Progenitor cell of endocrine pancreas (in vitro differentiated cells): ENCODE measurements at regions not wholly inside any gene's neighbourhood (a gene's known extent, or its start where the extent isn't known, plus 50 kb on each side); places are given as distances from the start of the nearest gene placed in this dataset.

Experiments
- DNase-seq: peaks from one replicate; pipeline ENCODE4 v3.0.0; 2021; ENCODE audit warnings: low spot score; ENCODE audit not compliant: unreplicated experiment
- H3K27ac Mint-ChIP-seq: 2 replicates; pipeline ENCODE4 v1.8.0; 2021; ENCODE audit warnings: mild to moderate bottlenecking, moderate library complexity, mixed read lengths
- H3K27me3 Mint-ChIP-seq: 2 replicates; pipeline ENCODE4 v1.8.0; 2021; ENCODE audit warnings: mixed read lengths
- H3K36me3 Mint-ChIP-seq: 2 replicates; pipeline ENCODE4 v1.8.0; 2022; ENCODE audit warnings: mixed read lengths; ENCODE audit not compliant: insufficient read depth
- H3K4me1 Mint-ChIP-seq: 2 replicates; pipeline ENCODE4 v1.8.0; 2021; ENCODE audit warnings: low read depth, mixed read lengths
- H3K4me3 Mint-ChIP-seq: 2 replicates; pipeline ENCODE4 v1.8.0; 2021; ENCODE audit warnings: low read depth, mild to moderate bottlenecking, moderate library complexity, mixed read lengths
- H3K9me3 Mint-ChIP-seq: 2 replicates; pipeline ENCODE4 v1.8.0; 2021; ENCODE audit warnings: low read depth, mixed read lengths
- CTCF ChIP-seq: fragments of 200-600 bp; sonication (generic); IDR thresholded peaks from one replicate; pipeline ENCODE4 v1.5.0; 2021; ENCODE audit warnings: antibody characterized with exemption, mild to moderate bottlenecking; ENCODE audit not compliant: unreplicated experiment

DNA sequence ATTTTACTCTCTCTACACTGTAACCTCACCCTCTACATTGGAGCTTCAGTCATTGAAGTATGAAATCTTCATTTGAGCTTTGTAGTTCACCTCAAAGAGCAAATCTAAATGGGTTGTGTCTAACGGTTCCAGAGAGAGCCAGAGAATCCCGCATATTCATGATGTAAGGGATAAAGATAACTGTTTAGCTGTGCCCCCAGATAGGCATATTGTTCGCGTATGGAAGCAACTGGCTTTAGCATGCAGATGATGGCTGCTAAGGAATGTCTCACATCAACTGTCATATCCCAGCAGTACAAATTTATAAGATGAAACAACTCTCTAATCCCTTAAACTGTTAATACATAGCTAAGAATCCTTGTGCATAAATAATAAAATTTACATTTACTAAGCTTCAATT, 412.7 kb upstream of the ROBO2 start:
- no peak overlapping the region for H3K4me3 Mint-ChIP-seq

GRCh38 chr3:76631251-76631650, 408.6 kb upstream of the ROBO2 start:
- Mint-ChIP-seq H3K9me3 (no peaks in the 10 kb centered on the region), H3K4me1 (peaks cover 1% of the 10 kb centered on the region), H3K36me3 (no peaks in the 10 kb centered on the region), H3K27me3 (no peaks in the 10 kb centered on the region), H3K4me3 (no peak overlapping the region), H3K27ac (no peak overlapping the region)
- no peak for TF ChIP-seq CTCF
- DNase-seq, result no peak

More for the DNA sequence above, 412.7 kb upstream of the ROBO2 start:
- no peak for TF ChIP-seq CTCF
- Mint-ChIP-seq H3K9me3 (no peaks in the 10 kb centered on the region), H3K4me1 (peaks cover 1% of the 10 kb centered on the region), H3K27me3 (no peaks in the 10 kb centered on the region), H3K36me3 (no peaks in the 10 kb centered on the region), H3K27ac (no peak overlapping the region)
- no peak for DNase-seq

- Mint-ChIP-seq H3K27me3 (no peaks in the 10 kb centered on the region), H3K4me1 (no peaks in the 10 kb centered on the region), H3K4me3 (no peak overlapping the region), H3K36me3 (no peaks in the 10 kb centered on the region), H3K27ac (no peak overlapping the region), H3K9me3 (no peaks in the 10 kb centered on the region)
- TF ChIP-seq CTCF, result no peak
- no peak for DNase-seq
Observed at GRCh38 chr3:76638006-76638405, 401.9 kb upstream of the ROBO2 start.

DNA sequence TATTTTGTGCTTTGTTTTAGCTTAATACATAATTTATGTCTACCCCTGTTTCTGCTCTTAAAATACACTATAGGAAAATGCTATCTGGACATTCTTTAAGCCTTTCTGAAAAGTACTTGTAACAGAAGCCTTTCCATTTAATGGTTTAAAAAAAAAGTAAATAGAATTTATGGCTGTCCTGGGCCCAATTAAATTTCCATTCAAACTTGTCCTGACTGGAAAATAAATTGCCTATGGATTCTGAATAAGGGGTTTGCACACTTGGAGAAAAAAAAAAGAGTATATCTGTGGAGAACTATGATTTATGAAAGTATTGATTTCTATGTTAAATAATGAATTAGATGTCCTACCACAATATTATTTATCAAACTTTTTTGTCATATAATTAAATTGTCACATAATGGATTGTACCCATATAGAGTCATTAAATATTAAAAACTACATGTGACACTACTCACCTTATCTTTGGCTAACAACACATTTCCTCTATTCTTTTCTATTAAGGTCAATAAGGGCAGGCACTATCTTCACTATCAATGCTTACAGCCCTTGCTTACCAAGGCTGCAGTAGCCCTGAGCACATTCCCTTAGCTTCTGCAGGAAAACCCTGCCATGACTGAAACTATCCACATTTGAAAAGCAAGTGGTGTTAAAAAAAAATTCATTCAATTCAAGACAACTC, 396.1 kb upstream of the ROBO2 start:
- Mint-ChIP-seq H3K4me3 (no peak overlapping the region), H3K36me3 (no peaks in the 10 kb centered on the region), H3K27me3 (peaks cover 8% of the 10 kb centered on the region), H3K4me1 (peaks cover 7% of the 10 kb centered on the region), H3K27ac (no peak overlapping the region), H3K9me3 (no peaks in the 10 kb centered on the region)
- DNase-seq, result no peak
- no peak for TF ChIP-seq CTCF

DNA sequence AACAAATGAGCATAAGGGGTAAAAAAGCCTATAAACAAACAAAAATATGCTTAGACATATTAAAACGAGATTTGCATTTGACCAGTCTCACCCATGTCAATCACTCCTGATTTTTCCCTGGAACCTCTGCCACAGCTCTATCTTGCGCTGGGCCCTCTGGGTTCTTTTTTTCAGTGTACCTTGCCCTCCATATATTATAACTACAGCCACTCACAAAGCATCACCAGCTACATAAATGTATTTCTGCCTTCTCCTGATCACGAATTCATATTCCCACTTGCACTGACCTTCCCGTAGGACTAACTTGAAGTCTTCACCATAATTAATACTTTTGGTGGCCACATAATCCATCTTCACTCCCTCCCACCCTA, 395.6 kb upstream of the ROBO2 start:
- TF ChIP-seq CTCF, result no peak
- H3K4me3 Mint-ChIP-seq, result no peak overlapping the region
- H3K36me3 Mint-ChIP-seq, result no peaks in the 10 kb centered on the region
- no peaks in the 10 kb centered on the region for H3K9me3 Mint-ChIP-seq
- H3K27me3 Mint-ChIP-seq, result peaks cover 8% of the 10 kb centered on the region
- no peak overlapping the region for H3K27ac Mint-ChIP-seq
- H3K4me1 Mint-ChIP-seq, result peaks cover 7% of the 10 kb centered on the region
- no peak for DNase-seq
